ENCODE measurements at regions not wholly inside any gene's neighbourhood (a gene's known extent, or its start where the extent isn't known, plus 50 kb on each side); places are given as distances from the start of the nearest gene placed in this dataset.

DNA sequence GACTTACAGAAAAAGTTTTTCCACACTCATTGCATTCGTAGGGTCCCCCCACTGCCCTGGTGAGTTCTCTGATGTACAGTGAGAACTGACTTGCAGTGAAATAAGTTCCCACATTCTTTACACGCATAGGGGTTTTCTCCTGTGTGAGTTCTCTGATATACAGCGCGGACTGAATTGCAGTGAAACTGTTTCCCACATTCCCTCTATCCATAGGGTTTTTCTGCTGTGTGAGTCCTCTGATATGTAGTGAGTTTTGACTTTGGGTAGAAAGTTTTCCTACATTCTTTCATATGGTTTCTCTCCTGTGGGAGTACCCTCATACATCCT lies 147.0 kb downstream of the GLRX3 start:
- TF ChIP-seq REST (IDR thresholded peaks at IDR 0.05; ENCODE audit: insufficient read depth in 1 of 2, low read depth in 2 of 2, low read length in 1 of 2) (no peak), POLR2AphosphoS5 (IDR thresholded peaks at IDR 0.05; ENCODE audit: low read depth, low read length) (no peak)
